Transverse colon (tissue), 4 donors: ENCODE measurements at regions not wholly inside any gene's neighbourhood (a gene's known extent, or its start where the extent isn't known, plus 50 kb on each side); places are given as distances from the start of the nearest gene placed in this dataset.

Experiments
- DNase-seq: peaks from one replicate; pipeline ENCODE4 v3.0.0-alpha.2; 2019
- H3K27ac ChIP-seq, 4 donors: fragments of 200-600 bp; sonication (generic); 2 replicates each; pipeline ENCODE4 v1.5.1; 2016 to 2018; ENCODE audit warnings: inconsistent platforms in 4 of 4
- H3K27me3 ChIP-seq: fragments of 200-600 bp; sonication (generic); 2 replicates; pipeline ENCODE4 v1.5.1; 2017; ENCODE audit warnings: inconsistent platforms
- H3K36me3 ChIP-seq, 4 donors: fragments of 200-600 bp; sonication (generic); 2 replicates each; pipeline ENCODE4 v1.5.1; 2017 to 2019; ENCODE audit warnings: inconsistent platforms in 4 of 4
- H3K4me1 ChIP-seq, 4 donors: fragments of 200-600 bp; sonication (generic); 2 replicates each; pipeline ENCODE4 v1.5.1; 2017 to 2020; ENCODE audit warnings: inconsistent platforms in 4 of 4
- H3K4me3 ChIP-seq, 4 donors: fragments of 200-600 bp; sonication (generic); 1 replicate in 1 of 4; 2 replicates in 3 of 4; pipeline versions ENCODE4 v1.5.1 to v1.6.1; 2017 to 2019; ENCODE audit warnings: inconsistent platforms in 4 of 4
- H3K9me3 ChIP-seq, 2 donors: fragments of 200-600 bp; sonication (generic); 2 replicates each; pipeline ENCODE4 v1.5.1; 2017 to 2019; ENCODE audit warnings: inconsistent platforms in 2 of 2
- EP300 ChIP-seq: sonication (generic); formaldehyde crosslinking; IDR thresholded peaks from one replicate; pipeline ENCODE4 v1.6.1; 2017; ENCODE audit warnings: antibody characterized with exemption, low read depth
- POLR2A ChIP-seq: fragments of 450-650 bp; IDR thresholded peaks from one replicate; pipeline ENCODE4 v1.6.1; 2016; ENCODE audit warnings: antibody characterized with exemption, mild to moderate bottlenecking, moderate library complexity
- POLR2AphosphoS5 ChIP-seq, 3 donors: sonication (generic); formaldehyde crosslinking; IDR thresholded peaks; one replicate each; pipeline ENCODE4 v1.6.1; 2016; ENCODE audit warnings: antibody characterized with exemption in 3 of 3
- WGBS, 2 donors: methylation state at CpG; one replicate each; pipeline ENCODE4 v1.1.5; 2018; ENCODE audit warnings: low coverage in 1 of 2; 5-methylcytosine and 5-hydroxymethylcytosine counted together
- in situ Hi-C, 4 donors: fragments of 200-750 bp; cut with MboI; loops; one replicate each; pipeline versions ENCODE4 v1.15.0 to v1.15.1; 2017; ENCODE audit warnings: low sequenced_read_pairs in 3 of 4, low pct_ligation_motif_present in 1 of 4, low pct_unique_long_range_greater_than_20kb in 1 of 4
- intact Hi-C: fragments of 100-400 bp; cut with DNase I; formaldehyde crosslinking; loops from one replicate; pipeline ENCODE4 v1.15.1; 2023; ENCODE audit warnings: low total_unique reads
- TF ChIP-seq, protein P1 (sequence below), 5 experiments: fragments of 200-600 bp in 3 of 5; fragments of 450-650 bp in 2 of 5; sonication (generic) in 3 of 5; IDR thresholded peaks; 1 replicate in 2 of 5; 2 replicates in 3 of 5; pipeline ENCODE4 v1.5.1; 2016 to 2017; ENCODE audit warnings: antibody characterized with exemption in 5 of 5, inconsistent platforms in 3 of 5, mild to moderate bottlenecking in 2 of 5, moderate library complexity in 1 of 5

DNA sequence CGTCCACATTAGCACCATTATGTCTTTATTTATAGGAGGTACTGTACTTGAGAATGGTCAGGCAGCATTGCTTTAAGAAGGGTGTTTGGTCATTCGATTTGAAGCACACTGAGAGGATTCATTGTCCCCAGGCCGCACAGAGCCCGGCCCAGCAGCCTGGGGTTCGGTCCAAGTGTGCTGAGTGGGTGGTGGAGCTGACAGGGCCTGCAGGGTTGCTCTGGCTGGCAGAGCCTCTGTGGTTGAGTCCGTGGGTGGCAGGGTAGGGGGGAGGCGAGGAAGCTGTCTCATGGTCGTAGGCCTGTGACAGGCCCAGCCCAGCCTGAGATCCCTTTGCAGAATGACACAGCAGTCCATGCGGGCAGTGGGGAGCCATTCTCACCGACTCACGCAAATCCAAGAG, 227.7 kb upstream of the TOPAZ1 start:
- H3K4me3 ChIP-seq, result no peak overlapping the region
- no peaks in the 10 kb centered on the region for H3K36me3 ChIP-seq
- H3K27ac ChIP-seq, result no peak overlapping the region
- TF ChIP-seq POLR2AphosphoS5 (IDR thresholded peaks at IDR 0.05) (no peak), POLR2A (no peak), EP300 (no peak)
- TF ChIP-seq, protein P1, sequence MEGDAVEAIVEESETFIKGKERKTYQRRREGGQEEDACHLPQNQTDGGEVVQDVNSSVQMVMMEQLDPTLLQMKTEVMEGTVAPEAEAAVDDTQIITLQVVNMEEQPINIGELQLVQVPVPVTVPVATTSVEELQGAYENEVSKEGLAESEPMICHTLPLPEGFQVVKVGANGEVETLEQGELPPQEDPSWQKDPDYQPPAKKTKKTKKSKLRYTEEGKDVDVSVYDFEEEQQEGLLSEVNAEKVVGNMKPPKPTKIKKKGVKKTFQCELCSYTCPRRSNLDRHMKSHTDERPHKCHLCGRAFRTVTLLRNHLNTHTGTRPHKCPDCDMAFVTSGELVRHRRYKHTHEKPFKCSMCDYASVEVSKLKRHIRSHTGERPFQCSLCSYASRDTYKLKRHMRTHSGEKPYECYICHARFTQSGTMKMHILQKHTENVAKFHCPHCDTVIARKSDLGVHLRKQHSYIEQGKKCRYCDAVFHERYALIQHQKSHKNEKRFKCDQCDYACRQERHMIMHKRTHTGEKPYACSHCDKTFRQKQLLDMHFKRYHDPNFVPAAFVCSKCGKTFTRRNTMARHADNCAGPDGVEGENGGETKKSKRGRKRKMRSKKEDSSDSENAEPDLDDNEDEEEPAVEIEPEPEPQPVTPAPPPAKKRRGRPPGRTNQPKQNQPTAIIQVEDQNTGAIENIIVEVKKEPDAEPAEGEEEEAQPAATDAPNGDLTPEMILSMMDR (IDR thresholded peaks at IDR 0.05), result no peak
- H3K27me3 ChIP-seq, result peaks cover 11% of the 10 kb centered on the region
- no peaks in the 10 kb centered on the region for H3K9me3 ChIP-seq
- 89 to 100% methylated on average over 4 to 11 of the region's 11 CpGs for WGBS, 2 donors
- intact Hi-C loops (no loop called here), in situ Hi-C loops (no loop called here)
- H3K4me1 ChIP-seq, result no peaks in the 10 kb centered on the region
- no peak for DNase-seq

DNA sequence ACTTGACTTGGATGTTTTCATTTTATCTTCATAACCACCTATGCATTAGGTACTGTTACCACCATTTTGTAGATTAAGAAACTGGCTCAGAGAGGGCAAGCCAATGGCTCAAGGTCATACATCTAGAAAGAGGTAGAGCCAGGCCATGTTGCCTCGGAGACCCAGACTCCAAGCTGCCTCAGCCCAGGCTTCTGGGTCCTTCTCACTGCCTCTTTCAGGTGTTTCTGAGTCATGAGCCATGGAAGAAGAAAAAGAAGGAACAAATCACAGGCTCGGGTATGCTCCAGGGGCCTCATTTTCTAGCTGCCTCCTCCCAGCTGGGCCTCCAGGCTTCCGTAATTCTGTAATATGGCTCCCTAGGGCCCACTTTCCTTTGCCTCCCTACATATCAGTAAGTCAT, 226.5 kb upstream of the TOPAZ1 start:
- H3K36me3 ChIP-seq, result no peaks in the 10 kb centered on the region
- DNase-seq, result no peak
- no peaks in the 10 kb centered on the region for H3K4me1 ChIP-seq
- peaks cover 19% of the 10 kb centered on the region for H3K27me3 ChIP-seq
- no peak overlapping the region for H3K4me3 ChIP-seq
- in situ Hi-C loops (no loop called here), intact Hi-C loops (no loop called here)
- 60 to 81% methylated on average over 1 to 3 of the region's 3 CpGs for WGBS, 2 donors
- H3K9me3 ChIP-seq, result no peaks in the 10 kb centered on the region
- TF ChIP-seq EP300, result no peak
- no peak for TF ChIP-seq POLR2AphosphoS5 (IDR thresholded peaks at IDR 0.05)
- TF ChIP-seq POLR2A, result no peak
- TF ChIP-seq, protein P1 (IDR thresholded peaks at IDR 0.05), result no peak
- no peak overlapping the region for H3K27ac ChIP-seq

DNA sequence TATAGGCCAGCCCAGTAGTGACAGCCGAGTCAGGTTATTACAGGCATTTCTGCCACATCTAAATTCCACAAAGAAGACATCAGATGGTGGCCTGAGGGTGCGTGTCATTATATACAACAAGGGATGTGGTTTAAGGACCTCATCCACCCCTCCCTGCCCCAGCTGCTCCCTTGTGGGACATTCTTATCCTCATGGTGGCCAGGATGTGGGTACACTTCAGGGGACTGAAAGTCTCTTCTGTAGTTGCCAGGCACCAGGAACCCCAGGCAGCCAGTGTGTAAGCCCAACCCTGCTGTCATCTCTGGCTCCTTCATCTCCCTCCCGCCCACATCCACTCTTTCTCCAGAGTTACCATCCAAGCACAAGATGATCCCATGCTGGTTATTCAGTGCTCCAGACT, 224.9 kb upstream of the TOPAZ1 start:
- Histone ChIP-seq H3K4me3 (no peak overlapping the region), H3K36me3 (no peaks in the 10 kb centered on the region), H3K4me1 (peaks cover 0 to 2% (median 0%) of the 10 kb centered on the region in 4 donors), H3K27ac (no peak overlapping the region), H3K9me3 (no peaks in the 10 kb centered on the region), H3K27me3 (peaks cover 35% of the 10 kb centered on the region)
- intact Hi-C loops (no loop called here), in situ Hi-C loops (no loop called here)
- TF ChIP-seq POLR2A (no peak), EP300 (no peak), POLR2AphosphoS5 (IDR thresholded peaks at IDR 0.05) (no peak)
- TF ChIP-seq, protein P1 (IDR thresholded peaks at IDR 0.05), result no peak
- DNase-seq, result no peak
- WGBS, 2 donors, result 62 to 84% methylated on average over 2 to 3 of the region's 3 CpGs

DNA sequence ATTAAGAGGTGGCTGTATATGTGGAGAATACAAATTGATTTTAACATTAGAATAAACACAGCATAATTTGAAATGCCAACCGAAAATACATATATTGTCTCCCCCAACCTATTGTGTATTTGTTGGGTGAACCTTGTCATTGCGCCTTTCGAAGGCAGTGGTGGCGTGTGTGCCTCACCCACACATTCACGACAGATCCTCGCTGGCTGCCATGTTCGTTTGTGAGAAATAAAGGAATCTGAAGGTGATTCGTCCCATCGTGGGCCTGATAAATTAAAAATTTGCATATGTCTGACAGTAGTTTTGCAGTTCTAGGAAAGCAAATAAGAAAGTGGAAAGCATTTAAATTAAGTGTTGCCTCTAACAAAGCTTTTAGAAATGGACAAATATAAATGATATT, 222.8 kb upstream of the TOPAZ1 start:
- Histone ChIP-seq H3K27ac (no peak overlapping the region), H3K4me1 (peaks cover 0 to 6% (median 0%) of the 10 kb centered on the region in 4 donors), H3K4me3 (no peak overlapping the region), H3K36me3 (no peaks in the 10 kb centered on the region), H3K27me3 (peaks cover 56% of the 10 kb centered on the region), H3K9me3 (no peaks in the 10 kb centered on the region)
- TF ChIP-seq POLR2A (no peak), POLR2AphosphoS5 (IDR thresholded peaks at IDR 0.05) (no peak), EP300 (no peak)
- TF ChIP-seq, protein P1 (IDR thresholded peaks at IDR 0.05), result no peak
- DNase-seq, result no peak
- in situ Hi-C loops (no loop called here), intact Hi-C loops (no loop called here)
- 85 to 90% methylated on average over 9 of the region's 9 CpGs for WGBS, 2 donors
